ENCODE measurements at regions not wholly inside any gene's neighbourhood (a gene's known extent, or its start where the extent isn't known, plus 50 kb on each side); places are given as distances from the start of the nearest gene placed in this dataset.

DNA sequence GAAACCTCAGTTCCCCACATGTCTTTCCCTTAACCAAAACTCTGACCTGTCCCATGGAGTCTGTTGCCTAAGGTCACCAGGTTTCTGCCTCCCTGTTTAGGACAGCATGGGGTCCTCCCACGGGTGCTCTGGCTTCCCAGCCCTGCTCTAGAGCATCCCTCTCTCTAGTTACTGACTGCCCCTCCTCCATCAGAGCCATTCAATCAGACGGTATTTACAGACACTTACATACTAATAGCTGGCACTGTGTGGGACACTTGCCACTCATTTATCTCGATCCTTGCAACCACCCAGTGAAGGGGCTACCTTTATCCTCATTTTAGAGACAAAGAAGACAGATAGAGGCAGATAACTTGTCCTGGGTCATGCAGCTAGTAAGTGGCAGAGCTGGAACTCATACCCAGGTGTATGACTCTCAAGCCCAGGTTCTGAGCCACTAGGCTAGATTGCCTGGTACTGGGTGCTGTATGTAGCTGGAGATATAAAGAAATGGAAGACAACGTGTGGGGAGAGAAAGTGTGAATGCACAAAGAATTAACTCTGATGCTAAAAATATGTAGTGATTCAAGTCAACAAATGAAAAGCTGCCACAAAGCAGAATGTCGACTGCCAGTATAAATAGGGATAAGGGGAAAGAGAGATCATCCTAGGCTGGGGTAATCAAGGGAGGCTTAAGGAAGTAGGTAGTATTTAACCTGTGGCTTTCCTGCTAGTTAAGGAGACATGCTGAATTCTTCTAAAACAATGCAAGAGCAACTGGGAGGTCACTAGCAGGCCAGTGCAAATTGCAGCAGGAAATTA, 52.5 kb upstream of the PDE8B start:
- DNase-seq = peak; percentile 1

DNA sequence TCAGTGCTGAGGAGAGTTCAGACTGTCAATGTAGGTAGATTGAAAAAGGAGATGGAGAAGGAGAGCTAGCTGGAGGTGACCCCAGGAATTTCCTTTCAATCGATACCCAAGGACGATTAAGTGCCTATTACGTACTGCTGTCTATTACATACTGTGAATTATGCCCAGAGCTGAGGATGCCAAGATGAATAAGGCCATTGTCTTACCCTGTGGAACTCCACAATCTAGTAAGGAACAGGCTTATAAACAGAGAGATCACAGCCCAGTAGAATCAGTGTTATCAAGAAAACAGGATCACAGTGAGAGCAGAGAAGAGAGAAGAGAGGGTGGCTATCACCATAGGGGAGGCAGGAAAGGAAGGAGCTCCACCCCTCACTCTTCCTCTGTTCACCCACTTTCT, 54.1 kb upstream of the PDE8B start:
- DNase-seq = no peak

DNA sequence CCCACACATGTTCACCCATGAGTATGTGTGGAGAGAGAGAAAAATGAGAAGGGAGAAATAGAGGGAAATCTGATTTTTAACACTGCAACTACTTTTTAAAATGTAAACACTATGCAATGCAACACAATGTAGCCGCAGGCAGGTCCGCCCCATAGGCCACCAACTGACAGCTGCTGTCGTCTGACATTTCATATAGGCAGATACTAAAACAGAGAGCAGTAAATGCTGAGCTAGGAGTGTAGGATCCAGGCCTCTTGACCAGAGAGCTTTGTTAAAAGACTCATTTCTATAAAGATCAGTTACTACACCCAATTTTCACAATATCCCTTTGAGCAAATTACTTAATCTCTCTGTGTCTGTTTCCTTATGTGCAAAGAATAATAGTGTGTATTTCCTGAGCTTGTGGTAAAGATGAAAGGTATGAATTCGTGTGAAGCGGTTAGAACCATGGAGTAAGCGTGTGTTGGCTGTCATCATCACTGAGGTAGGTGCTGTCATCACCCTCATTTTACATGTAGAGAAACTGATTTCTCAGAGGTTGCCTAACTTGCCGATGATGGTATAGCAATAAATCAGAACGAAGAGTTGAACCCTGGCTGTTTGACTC, 55.2 kb upstream of the PDE8B start:
- no peak for DNase-seq

DNA sequence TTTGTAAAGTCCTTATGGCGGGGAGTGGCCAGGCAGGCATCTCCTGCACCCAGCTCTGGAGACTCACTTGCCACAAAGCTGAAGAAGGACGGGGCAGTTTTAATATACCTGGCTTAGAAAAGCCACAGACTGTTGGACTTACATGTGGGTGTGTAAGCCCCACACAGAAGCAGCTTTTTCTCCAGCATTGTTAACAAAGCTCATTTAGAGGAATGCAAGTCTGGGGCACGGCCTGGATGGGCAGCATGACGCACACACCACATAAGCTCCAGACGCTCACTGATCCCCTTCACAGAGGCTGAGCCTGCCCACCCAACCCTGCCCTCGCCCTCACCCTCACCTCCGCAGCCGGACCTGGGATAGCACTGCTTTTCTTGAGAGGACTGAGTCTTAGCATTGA, 58.0 kb upstream of the PDE8B start:
- DNase-seq = no peak

DNA sequence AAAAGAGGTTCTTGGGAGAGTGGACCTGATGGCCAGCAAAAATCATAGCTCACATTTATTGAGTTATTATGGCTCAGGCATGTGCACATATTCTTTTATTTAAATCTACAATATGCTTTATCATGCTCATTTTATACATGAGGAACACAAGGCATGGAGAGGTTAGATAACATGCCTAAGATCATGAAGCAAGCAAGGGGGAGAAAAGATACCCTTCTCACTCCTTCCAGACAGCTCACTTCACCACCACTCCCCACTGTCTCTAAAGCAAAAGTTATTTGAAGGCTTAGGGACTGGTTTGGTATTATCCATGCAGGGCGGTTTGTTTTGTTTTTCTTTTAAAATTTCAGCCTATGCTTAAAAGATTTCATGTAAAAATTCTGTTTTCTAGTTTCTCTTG, 59.0 kb upstream of the PDE8B start:
- DNase-seq = no peak

DNA sequence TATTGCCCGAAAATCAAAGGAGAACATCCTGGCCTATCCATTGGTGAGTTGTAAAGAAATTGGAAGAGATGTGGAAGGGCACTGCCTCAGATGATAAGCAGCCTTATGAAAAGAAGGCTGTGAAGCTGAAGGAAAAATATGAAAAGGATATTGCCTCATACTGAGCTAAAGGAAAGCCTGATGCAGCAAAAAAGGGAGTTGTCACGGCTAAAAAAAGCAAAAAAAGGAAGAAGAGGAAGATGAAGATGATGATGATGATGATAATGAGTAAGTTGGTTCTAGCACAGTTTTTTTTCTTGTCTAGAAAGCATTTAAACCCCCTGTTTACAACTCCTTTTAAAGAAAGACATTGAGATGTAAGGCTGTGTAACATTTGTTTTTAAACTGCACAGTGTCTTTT, 59.8 kb upstream of the ZBED3 start:
- no peak for DNase-seq

DNA sequence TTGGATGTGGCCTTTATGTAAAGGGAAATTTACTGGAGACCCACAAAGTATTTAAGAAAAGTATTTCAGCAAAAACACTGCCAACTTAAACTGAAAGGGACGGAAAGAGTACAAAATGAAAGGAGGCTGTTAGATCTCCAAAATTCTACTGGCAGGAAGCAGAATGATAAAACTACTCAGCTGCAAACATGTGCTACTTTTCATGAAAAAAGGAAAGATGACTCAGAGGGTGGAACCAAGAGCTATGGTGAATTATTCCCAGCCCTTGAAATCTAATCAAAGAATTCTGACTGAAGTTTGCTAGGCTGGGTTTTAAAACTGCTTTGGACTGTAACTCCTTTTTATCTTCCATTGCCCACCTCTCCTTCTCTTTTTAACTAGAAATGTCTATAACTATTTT, 58.6 kb upstream of the ZBED3 start:
- DNase-seq = no peak

DNA sequence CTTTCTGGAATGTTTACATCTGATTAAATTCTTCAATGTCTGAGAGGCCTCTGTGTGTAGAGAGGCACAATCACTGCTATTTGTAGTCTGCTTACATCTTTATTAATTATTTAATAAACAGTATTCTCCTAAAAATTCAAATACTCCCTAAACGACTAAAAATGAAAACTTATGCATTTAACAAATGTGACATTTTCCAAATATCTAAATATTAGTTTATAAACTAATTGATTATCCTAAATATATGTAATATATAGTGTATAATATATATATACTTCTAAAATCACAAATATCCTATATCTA, 57.7 kb upstream of the ZBED3 start:
- DNase-seq = no peak

DNA sequence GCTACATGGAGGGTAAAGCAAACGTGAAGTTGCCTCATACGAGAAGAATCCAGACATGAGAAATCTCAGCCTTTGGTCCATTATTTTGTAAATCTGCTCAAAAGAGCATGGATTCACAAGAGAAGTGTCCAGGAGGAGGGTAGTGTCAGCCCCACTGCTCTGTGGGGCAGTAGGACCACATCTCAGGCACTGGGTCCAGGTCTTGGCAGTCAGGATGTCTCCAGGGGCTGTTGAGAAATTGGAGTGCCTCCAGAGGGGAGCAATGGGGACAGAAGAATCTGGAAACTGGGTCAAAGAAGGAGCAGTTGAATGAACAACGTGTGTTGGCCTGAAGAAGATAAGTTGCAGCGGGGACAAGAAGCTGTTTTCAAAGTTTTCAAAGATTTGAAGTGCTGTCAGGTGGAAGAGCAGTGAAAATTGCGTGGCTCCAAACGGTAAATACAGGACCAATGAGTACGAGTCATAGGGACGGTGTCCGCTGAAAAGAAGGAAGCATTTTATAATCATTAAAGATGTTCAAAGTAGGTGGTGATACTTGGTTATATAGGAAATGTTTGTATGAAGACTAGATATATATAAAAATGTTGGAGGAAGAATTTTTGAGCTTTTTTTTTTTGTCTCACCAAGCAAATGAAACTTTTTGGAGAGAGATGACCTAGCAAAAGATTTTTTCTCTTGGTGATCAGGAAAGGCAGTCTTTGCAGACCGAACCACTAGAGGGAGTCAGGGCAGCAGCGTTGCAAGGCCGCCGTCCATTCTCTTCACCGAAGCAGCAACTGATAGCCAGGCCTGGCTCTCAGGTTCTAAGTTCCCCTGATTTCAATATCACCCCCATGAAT, 57.1 kb upstream of the ZBED3 start:
- peak; percentile 79 for DNase-seq

DNA sequence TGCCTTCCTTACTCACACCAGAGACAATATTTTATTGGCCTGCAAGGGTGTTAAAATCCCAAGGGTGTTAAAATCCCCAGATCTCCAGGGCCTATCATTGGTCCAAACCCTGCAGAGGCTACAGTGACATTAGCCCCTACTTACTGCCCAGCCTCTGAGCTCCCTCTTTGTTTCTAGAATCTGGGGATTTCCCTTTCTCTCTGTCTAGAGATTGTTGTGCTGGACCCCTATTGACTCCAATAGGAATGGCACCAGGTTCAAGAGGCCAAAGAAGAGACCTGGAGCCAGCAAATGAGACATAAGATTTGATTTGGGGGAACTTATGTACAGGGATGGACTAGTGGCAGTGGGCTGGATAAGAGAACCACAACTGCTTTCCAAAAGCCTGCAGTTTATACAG, 53.3 kb upstream of the ZBED3 start:
- peak; percentile 11 for DNase-seq

DNA sequence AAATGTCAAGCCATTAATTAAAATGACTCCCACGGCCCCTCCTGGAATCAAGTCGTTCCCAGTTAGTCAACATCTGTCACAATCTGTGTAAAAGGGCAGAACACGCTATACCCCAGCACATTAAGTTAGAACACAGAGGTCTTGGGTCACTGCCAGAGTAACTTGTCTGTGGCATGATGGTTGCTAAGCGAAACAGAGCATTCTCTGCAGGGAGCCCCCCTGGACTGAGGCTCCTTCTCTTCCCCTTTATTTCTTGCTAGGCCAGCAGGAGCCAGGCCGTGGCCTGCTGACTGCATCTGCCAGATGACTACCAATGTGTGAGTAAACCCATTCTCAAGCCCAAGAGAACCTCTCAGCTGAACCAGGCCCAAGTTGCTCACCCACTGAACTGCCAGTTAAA, 51.9 kb upstream of the ZBED3 start:
- no peak for DNase-seq
